Lower leg skin (tissue), 4 donors: ENCODE measurements at regions not wholly inside any gene's neighbourhood (a gene's known extent, or its start where the extent isn't known, plus 50 kb on each side); places are given as distances from the start of the nearest gene placed in this dataset.
"Not testable (repeated sequence)": the region's sequence is repeated elsewhere in the genome, so short reads cannot be mapped to it uniquely, and the experiment has no call there.

Experiments
- DNase-seq, 2 donors: peaks; one replicate each; pipeline ENCODE4 v3.0.0-alpha.2; 2019; ENCODE audit warnings: low spot score in 2 of 2
- H3K4me3 ChIP-seq: fragments of 200-600 bp; sonication (generic); 2 replicates; pipeline ENCODE4 v1.5.1; 2017; ENCODE audit warnings: mild to moderate bottlenecking, low read depth; ENCODE audit not compliant: poor library complexity, severe bottlenecking
- POLR2A ChIP-seq, 2 donors: fragments of 450-650 bp; IDR thresholded peaks; one replicate each; pipeline ENCODE4 v1.6.1; 2016 to 2017; ENCODE audit warnings: antibody characterized with exemption in 2 of 2, mild to moderate bottlenecking in 1 of 2, moderate library complexity in 1 of 2
- WGBS, 2 donors: methylation state at CpG; one replicate each; pipeline ENCODE4 v1.1.5; 2018; 5-methylcytosine and 5-hydroxymethylcytosine counted together
- intact Hi-C: fragments of 100-400 bp; cut with DNase I; formaldehyde crosslinking; loops from one replicate; pipeline ENCODE4 v1.15.0; 2023; ENCODE audit warnings: low total_unique reads
- TF ChIP-seq, protein P1 (sequence below), 3 donors: fragments of 450-650 bp; IDR thresholded peaks; one replicate each; pipeline ENCODE4 v1.5.1; 2016; ENCODE audit warnings: antibody characterized with exemption in 3 of 3, mild to moderate bottlenecking in 3 of 3, moderate library complexity in 2 of 3

DNA sequence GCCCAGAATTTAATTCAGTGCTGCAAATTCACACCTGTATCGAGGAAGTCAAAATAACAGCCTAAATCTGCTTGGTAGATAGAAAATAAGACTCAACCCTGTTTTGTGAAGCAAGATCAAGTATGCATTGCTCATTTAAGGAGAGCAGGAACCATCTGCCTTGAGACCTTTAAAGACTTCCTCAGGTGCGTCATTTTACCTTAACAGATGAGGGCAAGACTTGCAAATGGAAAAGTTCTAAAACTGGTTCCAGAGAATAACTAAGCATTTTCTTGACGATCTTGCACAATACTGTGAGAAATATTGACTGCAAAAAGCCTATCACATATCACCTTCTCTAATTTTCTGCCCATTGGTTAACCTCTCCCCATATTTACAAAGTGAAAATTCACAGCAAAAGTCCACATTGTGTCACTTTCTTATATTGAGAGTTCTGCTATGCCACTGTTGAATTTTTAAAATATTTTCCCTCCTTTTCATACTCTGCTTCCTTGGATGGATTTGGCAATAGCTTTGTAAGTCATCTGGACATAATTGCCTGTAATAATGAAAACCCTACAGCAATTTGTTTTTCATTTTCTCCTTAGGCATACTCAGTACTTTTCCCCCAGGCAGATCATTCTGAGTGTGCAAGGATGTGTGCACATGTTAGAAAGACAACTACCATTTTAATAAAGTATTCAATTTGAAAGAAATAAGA is 234.2 kb downstream of the AASDHPPT start:
- intact Hi-C loops: no loop called here
- DNase-seq: no peak
- 74 to 75% methylated on average over 3 of the region's 3 CpGs for WGBS, 2 donors
- H3K4me3 ChIP-seq: no peak overlapping the region
- TF ChIP-seq, protein P1, sequence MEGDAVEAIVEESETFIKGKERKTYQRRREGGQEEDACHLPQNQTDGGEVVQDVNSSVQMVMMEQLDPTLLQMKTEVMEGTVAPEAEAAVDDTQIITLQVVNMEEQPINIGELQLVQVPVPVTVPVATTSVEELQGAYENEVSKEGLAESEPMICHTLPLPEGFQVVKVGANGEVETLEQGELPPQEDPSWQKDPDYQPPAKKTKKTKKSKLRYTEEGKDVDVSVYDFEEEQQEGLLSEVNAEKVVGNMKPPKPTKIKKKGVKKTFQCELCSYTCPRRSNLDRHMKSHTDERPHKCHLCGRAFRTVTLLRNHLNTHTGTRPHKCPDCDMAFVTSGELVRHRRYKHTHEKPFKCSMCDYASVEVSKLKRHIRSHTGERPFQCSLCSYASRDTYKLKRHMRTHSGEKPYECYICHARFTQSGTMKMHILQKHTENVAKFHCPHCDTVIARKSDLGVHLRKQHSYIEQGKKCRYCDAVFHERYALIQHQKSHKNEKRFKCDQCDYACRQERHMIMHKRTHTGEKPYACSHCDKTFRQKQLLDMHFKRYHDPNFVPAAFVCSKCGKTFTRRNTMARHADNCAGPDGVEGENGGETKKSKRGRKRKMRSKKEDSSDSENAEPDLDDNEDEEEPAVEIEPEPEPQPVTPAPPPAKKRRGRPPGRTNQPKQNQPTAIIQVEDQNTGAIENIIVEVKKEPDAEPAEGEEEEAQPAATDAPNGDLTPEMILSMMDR (IDR thresholded peaks at IDR 0.05): no peak
- no peak for TF ChIP-seq POLR2A (IDR thresholded peaks at IDR 0.05)

DNA sequence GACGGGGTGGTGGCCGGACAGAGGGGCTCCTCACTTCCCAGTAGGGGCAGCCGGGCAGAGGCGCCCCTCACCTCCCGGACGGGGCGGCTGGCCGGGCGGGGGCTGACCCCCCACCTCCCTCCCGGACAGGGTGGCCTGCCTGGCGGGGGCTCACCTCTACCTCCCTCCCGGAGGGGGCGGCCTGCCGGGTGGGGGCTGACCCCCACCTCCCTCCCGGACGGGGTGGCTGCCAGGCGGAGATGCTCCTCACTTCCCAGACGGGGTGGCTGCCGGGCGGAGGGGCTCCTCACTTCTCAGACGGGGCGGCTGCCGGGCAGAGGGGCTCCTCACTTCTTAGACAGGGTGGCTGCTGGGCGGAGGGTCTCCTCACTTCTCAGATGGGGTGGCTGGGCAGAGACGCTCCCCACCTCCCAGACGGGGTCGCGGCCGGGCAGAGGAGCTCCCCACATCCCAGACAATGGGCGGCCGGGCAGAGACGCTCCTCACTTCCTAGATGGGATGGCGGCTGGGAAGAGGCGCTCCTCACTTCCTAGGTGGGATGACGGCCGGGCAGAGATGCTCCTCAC is 239.8 kb downstream of the AASDHPPT start:
- DNase-seq, intact Hi-C loops, H3K4me3 ChIP-seq: not testable (repeated sequence)
- 95% methylated on average over 23 to 34 of the region's 36 CpGs for WGBS, 2 donors

DNA sequence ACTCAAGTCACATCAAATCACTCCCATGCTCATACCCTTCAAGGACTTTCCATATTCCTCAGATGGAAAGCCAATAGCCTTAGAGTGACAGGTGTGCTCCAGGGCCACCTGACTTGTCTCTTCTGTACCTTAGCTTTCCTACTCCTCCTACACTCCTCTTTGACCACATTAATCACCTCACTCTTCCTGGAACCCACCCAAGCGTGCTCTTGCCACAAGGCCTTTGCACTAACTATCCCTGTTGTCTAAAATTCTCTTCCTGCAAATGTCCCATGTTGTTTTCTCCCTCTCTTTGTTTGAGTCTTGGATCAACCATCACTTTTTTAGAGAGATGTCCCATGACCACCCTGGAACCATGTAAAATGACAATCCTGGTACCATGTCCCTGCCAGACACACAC is 244.1 kb downstream of the AASDHPPT start:
- TF ChIP-seq, protein P1 (IDR thresholded peaks at IDR 0.05): no peak
- no peak for TF ChIP-seq POLR2A (IDR thresholded peaks at IDR 0.05)
- WGBS, 2 donors: 83 to 86% methylated on average over 1 of the region's 1 CpG
- intact Hi-C loops: no loop called here
- DNase-seq: no peak
- no peak overlapping the region for H3K4me3 ChIP-seq

DNA sequence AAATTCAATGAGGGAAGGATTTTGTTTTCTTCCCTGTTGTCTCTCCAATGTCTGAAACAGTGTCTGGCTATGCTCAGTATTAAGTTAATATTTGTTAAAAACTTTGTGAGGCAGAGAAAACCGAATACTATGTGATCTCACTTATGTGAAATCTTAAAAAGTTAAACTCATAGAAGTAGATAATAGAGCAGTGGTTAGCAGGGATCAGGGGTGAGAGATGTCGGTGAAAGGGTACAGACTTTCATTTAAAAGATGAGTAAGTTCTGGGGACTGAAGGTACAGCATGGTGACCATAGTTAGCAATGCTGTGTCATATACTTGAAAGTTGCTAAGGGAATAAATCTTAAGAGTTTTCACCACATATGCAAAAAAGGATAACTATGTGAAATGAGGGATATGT is 244.6 kb downstream of the AASDHPPT start:
- no peak for DNase-seq
- 65 to 86% methylated on average over 2 of the region's 2 CpGs for WGBS, 2 donors
- intact Hi-C loops: no loop called here
- H3K4me3 ChIP-seq: no peak overlapping the region
- TF ChIP-seq POLR2A (IDR thresholded peaks at IDR 0.05): no peak
- TF ChIP-seq, protein P1 (IDR thresholded peaks at IDR 0.05): no peak

DNA sequence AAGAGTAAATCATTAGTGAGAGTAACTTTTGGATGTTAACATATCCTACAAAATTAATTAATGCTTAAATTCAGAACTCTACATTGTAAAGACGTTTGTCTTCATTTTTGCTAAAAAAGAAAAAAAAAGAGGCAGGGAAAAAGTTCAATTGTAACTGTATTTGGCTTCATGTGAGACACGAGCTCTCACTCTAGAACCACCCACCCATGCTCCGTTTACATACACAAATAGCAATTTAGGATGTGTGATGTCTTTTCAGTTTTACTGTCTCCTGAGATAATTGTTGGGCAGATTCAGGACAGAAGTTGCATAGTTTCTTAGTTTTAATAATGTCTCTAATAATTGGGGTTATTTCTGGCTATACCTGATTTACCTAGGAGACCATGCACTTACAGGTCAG is 248.6 kb downstream of the AASDHPPT start:
- no peak overlapping the region for H3K4me3 ChIP-seq
- DNase-seq: no peak
- TF ChIP-seq POLR2A (IDR thresholded peaks at IDR 0.05): no peak
- TF ChIP-seq, protein P1 (IDR thresholded peaks at IDR 0.05): no peak
- intact Hi-C loops: no loop called here
- WGBS, 2 donors: 70 to 82% methylated on average over 3 of the region's 3 CpGs

DNA sequence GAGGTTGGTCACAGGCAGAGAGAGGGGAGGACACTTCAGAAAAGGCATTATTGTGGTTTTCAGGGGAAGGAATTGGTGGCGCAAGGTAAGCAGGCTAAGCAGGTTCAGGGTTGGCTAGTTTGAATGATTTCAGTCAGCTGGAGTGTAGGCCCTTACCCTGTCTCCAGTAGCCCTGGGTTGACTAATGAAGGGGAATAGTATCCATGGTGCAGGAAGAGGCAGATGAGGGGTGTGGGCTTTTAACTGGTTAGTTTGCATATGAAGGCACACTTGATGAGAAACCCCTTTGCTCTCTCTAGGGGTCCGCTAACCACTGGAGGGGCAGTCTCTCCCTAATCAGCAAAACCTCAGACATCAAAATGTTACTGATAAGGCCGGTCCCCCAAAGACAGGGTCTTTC is 249.7 kb downstream of the AASDHPPT start:
- H3K4me3 ChIP-seq: no peak overlapping the region
- no peak for DNase-seq
- TF ChIP-seq, protein P1 (IDR thresholded peaks at IDR 0.05): no peak
- 82 to 91% methylated on average over 3 of the region's 3 CpGs for WGBS, 2 donors
- intact Hi-C loops: no loop called here
